Esophagus squamous epithelium (tissue), 4 donors: ENCODE measurements at regions not wholly inside any gene's neighbourhood (a gene's known extent, or its start where the extent isn't known, plus 50 kb on each side); places are given as distances from the start of the nearest gene placed in this dataset.

Source experiments
- CTCF ChIP-seq, 6 experiments: fragments of 450-650 bp in 4 of 6; fragments of 200-600 bp in 2 of 6; sonication (generic) in 2 of 6; IDR thresholded peaks; one replicate each; pipeline ENCODE4 v1.5.1; 2016 to 2019; ENCODE audit warnings: antibody characterized with exemption in 6 of 6, mild to moderate bottlenecking in 4 of 6, moderate library complexity in 4 of 6
- POLR2A ChIP-seq, 4 donors: fragments of 450-650 bp; IDR thresholded peaks; one replicate each; pipeline ENCODE4 v1.6.1; 2017; ENCODE audit warnings: antibody characterized with exemption in 4 of 4, mild to moderate bottlenecking in 4 of 4, moderate library complexity in 3 of 4

- TF ChIP-seq POLR2A (IDR thresholded peaks at IDR 0.05) = no peak
- peak in 1 of 6 experiments; percentile 32 for TF ChIP-seq CTCF (IDR thresholded peaks at IDR 0.05)
Measured at GRCh38 chr21:35368326-35368725, 319.2 kb upstream of the RUNX1 start.
